C4-2B (cell line): ENCODE measurements at regions not wholly inside any gene's neighbourhood (a gene's known extent, or its start where the extent isn't known, plus 50 kb on each side); places are given as distances from the start of the nearest gene placed in this dataset.

Source experiments
- ZFX ChIP-seq: fragments of 450-650 bp; IDR thresholded peaks from 2 replicates; pipeline ENCODE4 v1.6.1; 2017
- TF ChIP-seq, protein P1 (sequence below): fragments of 450-650 bp; conservative IDR thresholded peaks from 2 replicates; pipeline ENCODE4 v1.5.1; 2017; ENCODE audit warnings: mild to moderate bottlenecking

DNA sequence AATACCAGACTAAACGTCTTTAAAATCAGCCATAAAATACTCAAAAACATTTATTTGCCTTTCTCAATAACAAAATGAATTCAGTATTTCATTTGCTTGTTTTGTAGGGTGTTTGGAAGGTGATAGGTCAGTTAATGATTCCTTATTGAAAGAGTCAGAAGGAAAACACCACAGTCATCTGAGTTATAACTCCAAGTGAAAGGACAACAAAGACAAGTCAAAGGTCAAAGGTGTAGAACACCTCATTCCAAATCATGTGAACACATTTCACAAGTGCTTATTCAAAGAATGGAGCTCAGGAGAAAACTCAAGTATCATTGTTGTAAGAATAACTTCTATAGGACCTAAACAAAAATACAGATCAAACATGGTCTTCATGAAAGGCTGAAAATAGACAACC is 318.6 kb upstream of the PHF14 start:
- TF ChIP-seq, protein P1, sequence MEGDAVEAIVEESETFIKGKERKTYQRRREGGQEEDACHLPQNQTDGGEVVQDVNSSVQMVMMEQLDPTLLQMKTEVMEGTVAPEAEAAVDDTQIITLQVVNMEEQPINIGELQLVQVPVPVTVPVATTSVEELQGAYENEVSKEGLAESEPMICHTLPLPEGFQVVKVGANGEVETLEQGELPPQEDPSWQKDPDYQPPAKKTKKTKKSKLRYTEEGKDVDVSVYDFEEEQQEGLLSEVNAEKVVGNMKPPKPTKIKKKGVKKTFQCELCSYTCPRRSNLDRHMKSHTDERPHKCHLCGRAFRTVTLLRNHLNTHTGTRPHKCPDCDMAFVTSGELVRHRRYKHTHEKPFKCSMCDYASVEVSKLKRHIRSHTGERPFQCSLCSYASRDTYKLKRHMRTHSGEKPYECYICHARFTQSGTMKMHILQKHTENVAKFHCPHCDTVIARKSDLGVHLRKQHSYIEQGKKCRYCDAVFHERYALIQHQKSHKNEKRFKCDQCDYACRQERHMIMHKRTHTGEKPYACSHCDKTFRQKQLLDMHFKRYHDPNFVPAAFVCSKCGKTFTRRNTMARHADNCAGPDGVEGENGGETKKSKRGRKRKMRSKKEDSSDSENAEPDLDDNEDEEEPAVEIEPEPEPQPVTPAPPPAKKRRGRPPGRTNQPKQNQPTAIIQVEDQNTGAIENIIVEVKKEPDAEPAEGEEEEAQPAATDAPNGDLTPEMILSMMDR, result no peak
- no peak for TF ChIP-seq ZFX
